ENCODE measurements at regions not wholly inside any gene's neighbourhood (a gene's known extent, or its start where the extent isn't known, plus 50 kb on each side); places are given as distances from the start of the nearest gene placed in this dataset.

- TF ChIP-seq CTCF (IDR thresholded peaks at IDR 0.05; ENCODE audit: insufficient read depth, low read depth, low read length) (no peak), EZH2 (IDR thresholded peaks at IDR 0.05; ENCODE audit: insufficient read depth, low read length) (no peak)
Observed at GRCh38 chr4:22253431-22253830, 262.4 kb downstream of the ADGRA3 start.

Data from astrocyte (in vitro differentiated cells and primary cell).